Liver (tissue), 8 donors: ENCODE measurements at regions not wholly inside any gene's neighbourhood (a gene's known extent, or its start where the extent isn't known, plus 50 kb on each side); places are given as distances from the start of the nearest gene placed in this dataset.

Source experiments
- DNase-seq: peaks from one replicate; pipeline ENCODE4 v3.0.0-alpha.2; 2017; ENCODE audit warnings: low spot score
- H3K27ac ChIP-seq, 2 donors: one replicate each; pipeline ENCODE4 v1.7.0; 2013; ENCODE audit warnings: inconsistent platforms in 2 of 2, low read length in 2 of 2, control low read depth in 1 of 2, low read depth in 1 of 2, mild to moderate bottlenecking in 1 of 2
- H3K27me3 ChIP-seq, 4 donors: one replicate each; pipeline versions ENCODE4 v1.6.1 to v1.7.0; 2013; ENCODE audit warnings: low read length in 3 of 4, inconsistent platforms in 1 of 4, mild to moderate bottlenecking in 1 of 4, moderate library complexity in 1 of 4; ENCODE audit not compliant: control insufficient read depth in 4 of 4, insufficient read depth in 4 of 4
- H3K36me3 ChIP-seq, 4 donors: one replicate each; pipeline versions ENCODE4 v1.6.1 to v1.7.0; 2013; ENCODE audit warnings: low read length in 3 of 4, mild to moderate bottlenecking in 3 of 4, low read depth in 1 of 4, moderate library complexity in 1 of 4; ENCODE audit not compliant: control insufficient read depth in 4 of 4, insufficient read depth in 3 of 4
- H3K4me1 ChIP-seq, 4 donors: one replicate each; pipeline versions ENCODE4 v1.6.1 to v1.7.0; 2013; ENCODE audit warnings: low read length in 3 of 4, mild to moderate bottlenecking in 3 of 4, moderate library complexity in 1 of 4; ENCODE audit not compliant: control insufficient read depth in 4 of 4, insufficient read depth in 4 of 4
- H3K4me3 ChIP-seq, 3 donors: one replicate each; pipeline versions ENCODE4 v1.6.1 to v1.7.0; 2013; ENCODE audit warnings: low read length in 3 of 3, control low read depth in 1 of 3, low read depth in 1 of 3, mild to moderate bottlenecking in 1 of 3
- H3K9ac ChIP-seq, 2 donors: one replicate each; pipeline ENCODE4 v1.7.0; 2013; ENCODE audit warnings: low read length in 2 of 2, mild to moderate bottlenecking in 2 of 2, moderate library complexity in 2 of 2, control low read depth in 1 of 2, low read depth in 1 of 2
- H3K9me3 ChIP-seq, 4 donors: one replicate each; pipeline versions ENCODE4 v1.6.1 to v1.7.0; 2013; ENCODE audit warnings: low read length in 3 of 4; ENCODE audit not compliant: control insufficient read depth in 4 of 4
- EGR1 ChIP-seq, 2 donors: IDR thresholded peaks; 2 replicates each; pipeline ENCODE4 v1.6.1; 2016 to 2018; ENCODE audit warnings: antibody characterized with exemption in 2 of 2, low read depth in 2 of 2
- FOXA1 ChIP-seq: IDR thresholded peaks from 2 replicates; pipeline ENCODE4 v1.6.1; 2016; ENCODE audit warnings: antibody characterized with exemption
- FOXA2 ChIP-seq: IDR thresholded peaks from 2 replicates; pipeline ENCODE4 v1.6.1; 2016; ENCODE audit warnings: antibody characterized with exemption
- GABPA ChIP-seq, 2 donors: IDR thresholded peaks in 1 of 2; conservative IDR thresholded peaks in 1 of 2; 2 replicates each; pipeline ENCODE4 v1.6.1; 2016; ENCODE audit warnings: antibody characterized with exemption in 2 of 2, mild to moderate bottlenecking in 1 of 2, moderate library complexity in 1 of 2
- HNF4A ChIP-seq, 2 donors: conservative IDR thresholded peaks; 2 replicates each; pipeline ENCODE4 v1.6.1; 2016; ENCODE audit warnings: antibody characterized with exemption in 2 of 2, mild to moderate bottlenecking in 2 of 2
- HNF4G ChIP-seq: IDR thresholded peaks from 2 replicates; pipeline ENCODE4 v1.6.1; 2016; ENCODE audit warnings: antibody characterized with exemption
- JUND ChIP-seq, 2 donors: IDR thresholded peaks; 2 replicates each; pipeline ENCODE4 v1.6.1; 2016; ENCODE audit warnings: antibody characterized with exemption in 2 of 2
- NR2F2 ChIP-seq: IDR thresholded peaks from 2 replicates; pipeline ENCODE4 v1.6.1; 2016; ENCODE audit warnings: antibody characterized with exemption
- RAD21 ChIP-seq, 2 donors: IDR thresholded peaks; 2 replicates each; pipeline ENCODE4 v1.6.1; 2016; ENCODE audit warnings: antibody characterized with exemption in 2 of 2, mild to moderate bottlenecking in 2 of 2
- RXRA ChIP-seq, 2 donors: IDR thresholded peaks; 2 replicates each; pipeline ENCODE4 v1.6.1; 2017 to 2018; ENCODE audit warnings: antibody characterized with exemption in 2 of 2, mild to moderate bottlenecking in 1 of 2
- SP1 ChIP-seq: IDR thresholded peaks from 2 replicates; pipeline ENCODE4 v1.6.1; 2018; ENCODE audit warnings: antibody characterized with exemption, mild to moderate bottlenecking
- TAF1 ChIP-seq: conservative IDR thresholded peaks from 2 replicates; pipeline ENCODE4 v1.6.1; 2016; ENCODE audit warnings: antibody characterized with exemption, mild to moderate bottlenecking
- YY1 ChIP-seq: IDR thresholded peaks from 2 replicates; pipeline ENCODE4 v1.6.1; 2016; ENCODE audit warnings: antibody characterized with exemption, mild to moderate bottlenecking
- WGBS: extraction: QIAGEN DNeasy Blood & Tissue Kit; methylation state at CpG from one replicate; pipeline ENCODE4 v1.1.7; 2013; 5-methylcytosine and 5-hydroxymethylcytosine counted together
- TF ChIP-seq, protein P1 (sequence below): IDR thresholded peaks from 2 replicates; pipeline ENCODE4 v1.6.1; 2016; ENCODE audit warnings: antibody characterized with exemption, mild to moderate bottlenecking
- TF ChIP-seq, protein P2 (sequence below): IDR thresholded peaks from 2 replicates; pipeline ENCODE4 v1.6.1; 2016; ENCODE audit warnings: antibody characterized with exemption
- TF ChIP-seq, protein P3 (sequence below): IDR thresholded peaks from 2 replicates; pipeline ENCODE4 v1.6.1; 2016; ENCODE audit warnings: antibody characterized with exemption
- TF ChIP-seq, protein P4 (sequence below): IDR thresholded peaks from 2 replicates; pipeline ENCODE4 v1.6.1; 2016; ENCODE audit warnings: antibody characterized with exemption
- TF ChIP-seq, protein P5 (sequence below): fragments of 150-350 bp; IDR thresholded peaks from 2 replicates; pipeline ENCODE4 v1.5.1; 2017; ENCODE audit warnings: improper control_type of control experiment, low read depth, low read length; ENCODE audit not compliant: missing input control
- donor health status: healthy.
- donor health status: healthy.
- donor health status: healthy.
- donor health status: healthy.
- donor health status: healthy.

DNA sequence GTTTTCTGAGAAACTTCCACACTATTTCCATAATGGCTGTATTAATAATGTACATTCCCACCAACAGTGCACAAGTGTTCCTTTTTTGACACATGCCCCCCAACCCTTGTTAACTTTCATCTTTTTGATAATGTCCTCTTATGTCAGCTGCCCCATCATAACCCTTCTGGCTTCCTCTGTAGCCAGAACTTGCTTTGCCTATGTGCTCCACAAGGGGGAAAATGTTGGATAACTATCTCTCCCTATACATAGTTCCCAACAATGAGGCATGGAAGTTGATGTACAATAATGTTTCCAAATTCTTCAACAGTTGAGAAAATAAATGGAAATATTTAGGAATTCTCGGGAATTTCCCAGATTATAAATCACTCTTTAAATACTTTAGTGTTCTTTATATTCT lies 142.9 kb downstream of the ASB9 start:
- Histone ChIP-seq H3K27ac (no peak overlapping the region), H3K4me1 (no peaks in the 10 kb centered on the region), H3K4me3 (no peak overlapping the region), H3K9me3 (no peaks in the 10 kb centered on the region), H3K9ac (no peak overlapping the region), H3K27me3 (no peaks in the 10 kb centered on the region), H3K36me3 (no peaks in the 10 kb centered on the region)
- 63% methylated on average over 1 of the region's 1 CpG for WGBS
- no peak for DNase-seq
- TF ChIP-seq GABPA (IDR thresholded peaks at IDR 0.05 in 1 of 2, conservative IDR thresholded peaks at IDR 0.05 in 1 of 2) (no peak), HNF4A (conservative IDR thresholded peaks at IDR 0.05) (no peak), NR2F2 (no peak), RAD21 (IDR thresholded peaks at IDR 0.05) (no peak), EGR1 (IDR thresholded peaks at IDR 0.05; ENCODE audit: low read depth in 2 of 2) (no peak), FOXA1 (no peak), YY1 (no peak), SP1 (no peak), TAF1 (no peak), HNF4G (no peak), RXRA (IDR thresholded peaks at IDR 0.05) (no peak), FOXA2 (no peak), JUND (IDR thresholded peaks at IDR 0.05) (no peak)
- TF ChIP-seq, protein P1, sequence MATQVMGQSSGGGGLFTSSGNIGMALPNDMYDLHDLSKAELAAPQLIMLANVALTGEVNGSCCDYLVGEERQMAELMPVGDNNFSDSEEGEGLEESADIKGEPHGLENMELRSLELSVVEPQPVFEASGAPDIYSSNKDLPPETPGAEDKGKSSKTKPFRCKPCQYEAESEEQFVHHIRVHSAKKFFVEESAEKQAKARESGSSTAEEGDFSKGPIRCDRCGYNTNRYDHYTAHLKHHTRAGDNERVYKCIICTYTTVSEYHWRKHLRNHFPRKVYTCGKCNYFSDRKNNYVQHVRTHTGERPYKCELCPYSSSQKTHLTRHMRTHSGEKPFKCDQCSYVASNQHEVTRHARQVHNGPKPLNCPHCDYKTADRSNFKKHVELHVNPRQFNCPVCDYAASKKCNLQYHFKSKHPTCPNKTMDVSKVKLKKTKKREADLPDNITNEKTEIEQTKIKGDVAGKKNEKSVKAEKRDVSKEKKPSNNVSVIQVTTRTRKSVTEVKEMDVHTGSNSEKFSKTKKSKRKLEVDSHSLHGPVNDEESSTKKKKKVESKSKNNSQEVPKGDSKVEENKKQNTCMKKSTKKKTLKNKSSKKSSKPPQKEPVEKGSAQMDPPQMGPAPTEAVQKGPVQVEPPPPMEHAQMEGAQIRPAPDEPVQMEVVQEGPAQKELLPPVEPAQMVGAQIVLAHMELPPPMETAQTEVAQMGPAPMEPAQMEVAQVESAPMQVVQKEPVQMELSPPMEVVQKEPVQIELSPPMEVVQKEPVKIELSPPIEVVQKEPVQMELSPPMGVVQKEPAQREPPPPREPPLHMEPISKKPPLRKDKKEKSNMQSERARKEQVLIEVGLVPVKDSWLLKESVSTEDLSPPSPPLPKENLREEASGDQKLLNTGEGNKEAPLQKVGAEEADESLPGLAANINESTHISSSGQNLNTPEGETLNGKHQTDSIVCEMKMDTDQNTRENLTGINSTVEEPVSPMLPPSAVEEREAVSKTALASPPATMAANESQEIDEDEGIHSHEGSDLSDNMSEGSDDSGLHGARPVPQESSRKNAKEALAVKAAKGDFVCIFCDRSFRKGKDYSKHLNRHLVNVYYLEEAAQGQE = no peak
- TF ChIP-seq, protein P2, sequence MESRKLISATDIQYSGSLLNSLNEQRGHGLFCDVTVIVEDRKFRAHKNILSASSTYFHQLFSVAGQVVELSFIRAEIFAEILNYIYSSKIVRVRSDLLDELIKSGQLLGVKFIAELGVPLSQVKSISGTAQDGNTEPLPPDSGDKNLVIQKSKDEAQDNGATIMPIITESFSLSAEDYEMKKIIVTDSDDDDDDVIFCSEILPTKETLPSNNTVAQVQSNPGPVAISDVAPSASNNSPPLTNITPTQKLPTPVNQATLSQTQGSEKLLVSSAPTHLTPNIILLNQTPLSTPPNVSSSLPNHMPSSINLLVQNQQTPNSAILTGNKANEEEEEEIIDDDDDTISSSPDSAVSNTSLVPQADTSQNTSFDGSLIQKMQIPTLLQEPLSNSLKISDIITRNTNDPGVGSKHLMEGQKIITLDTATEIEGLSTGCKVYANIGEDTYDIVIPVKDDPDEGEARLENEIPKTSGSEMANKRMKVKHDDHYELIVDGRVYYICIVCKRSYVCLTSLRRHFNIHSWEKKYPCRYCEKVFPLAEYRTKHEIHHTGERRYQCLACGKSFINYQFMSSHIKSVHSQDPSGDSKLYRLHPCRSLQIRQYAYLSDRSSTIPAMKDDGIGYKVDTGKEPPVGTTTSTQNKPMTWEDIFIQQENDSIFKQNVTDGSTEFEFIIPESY = no peak
- TF ChIP-seq, protein P3, sequence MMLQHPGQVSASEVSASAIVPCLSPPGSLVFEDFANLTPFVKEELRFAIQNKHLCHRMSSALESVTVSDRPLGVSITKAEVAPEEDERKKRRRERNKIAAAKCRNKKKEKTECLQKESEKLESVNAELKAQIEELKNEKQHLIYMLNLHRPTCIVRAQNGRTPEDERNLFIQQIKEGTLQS = no peak
- TF ChIP-seq, protein P4, sequence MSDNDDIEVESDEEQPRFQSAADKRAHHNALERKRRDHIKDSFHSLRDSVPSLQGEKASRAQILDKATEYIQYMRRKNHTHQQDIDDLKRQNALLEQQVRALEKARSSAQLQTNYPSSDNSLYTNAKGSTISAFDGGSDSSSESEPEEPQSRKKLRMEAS = no peak
- TF ChIP-seq, protein P5, sequence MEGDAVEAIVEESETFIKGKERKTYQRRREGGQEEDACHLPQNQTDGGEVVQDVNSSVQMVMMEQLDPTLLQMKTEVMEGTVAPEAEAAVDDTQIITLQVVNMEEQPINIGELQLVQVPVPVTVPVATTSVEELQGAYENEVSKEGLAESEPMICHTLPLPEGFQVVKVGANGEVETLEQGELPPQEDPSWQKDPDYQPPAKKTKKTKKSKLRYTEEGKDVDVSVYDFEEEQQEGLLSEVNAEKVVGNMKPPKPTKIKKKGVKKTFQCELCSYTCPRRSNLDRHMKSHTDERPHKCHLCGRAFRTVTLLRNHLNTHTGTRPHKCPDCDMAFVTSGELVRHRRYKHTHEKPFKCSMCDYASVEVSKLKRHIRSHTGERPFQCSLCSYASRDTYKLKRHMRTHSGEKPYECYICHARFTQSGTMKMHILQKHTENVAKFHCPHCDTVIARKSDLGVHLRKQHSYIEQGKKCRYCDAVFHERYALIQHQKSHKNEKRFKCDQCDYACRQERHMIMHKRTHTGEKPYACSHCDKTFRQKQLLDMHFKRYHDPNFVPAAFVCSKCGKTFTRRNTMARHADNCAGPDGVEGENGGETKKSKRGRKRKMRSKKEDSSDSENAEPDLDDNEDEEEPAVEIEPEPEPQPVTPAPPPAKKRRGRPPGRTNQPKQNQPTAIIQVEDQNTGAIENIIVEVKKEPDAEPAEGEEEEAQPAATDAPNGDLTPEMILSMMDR = no peak
